ENCODE measurements at regions not wholly inside any gene's neighbourhood (a gene's known extent, or its start where the extent isn't known, plus 50 kb on each side); places are given as distances from the start of the nearest gene placed in this dataset.

DNA sequence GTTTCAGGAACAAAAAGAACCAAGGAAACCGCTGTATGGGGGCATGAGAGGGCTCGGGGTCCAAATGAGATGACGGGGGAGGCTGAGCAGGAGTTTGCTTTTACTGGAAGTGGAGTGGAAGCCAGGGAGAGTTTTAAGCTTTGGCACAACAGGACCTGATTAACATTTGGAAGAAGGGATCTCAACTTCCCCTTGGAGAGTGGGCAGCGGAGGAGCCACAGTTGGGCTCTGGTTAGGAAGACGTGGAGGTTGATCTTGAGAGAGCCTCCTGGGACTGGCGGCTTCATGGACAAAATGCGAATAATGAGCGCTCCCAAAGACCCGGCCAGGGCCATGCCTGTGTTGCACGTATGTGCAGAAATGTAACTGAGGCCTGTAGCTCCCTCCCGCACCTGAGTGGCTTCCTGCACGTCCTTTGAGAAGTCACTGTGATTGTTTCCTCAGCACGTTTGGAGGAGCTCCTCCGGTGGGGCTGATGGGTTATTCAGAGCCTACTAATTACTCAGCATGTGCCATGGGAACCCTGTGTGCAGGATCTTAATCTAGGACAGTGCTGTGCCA lies 595.3 kb upstream of the MGMT start:
- no peak for DNase-seq (ENCODE audit: low read depth in 3 of 3)

DNA sequence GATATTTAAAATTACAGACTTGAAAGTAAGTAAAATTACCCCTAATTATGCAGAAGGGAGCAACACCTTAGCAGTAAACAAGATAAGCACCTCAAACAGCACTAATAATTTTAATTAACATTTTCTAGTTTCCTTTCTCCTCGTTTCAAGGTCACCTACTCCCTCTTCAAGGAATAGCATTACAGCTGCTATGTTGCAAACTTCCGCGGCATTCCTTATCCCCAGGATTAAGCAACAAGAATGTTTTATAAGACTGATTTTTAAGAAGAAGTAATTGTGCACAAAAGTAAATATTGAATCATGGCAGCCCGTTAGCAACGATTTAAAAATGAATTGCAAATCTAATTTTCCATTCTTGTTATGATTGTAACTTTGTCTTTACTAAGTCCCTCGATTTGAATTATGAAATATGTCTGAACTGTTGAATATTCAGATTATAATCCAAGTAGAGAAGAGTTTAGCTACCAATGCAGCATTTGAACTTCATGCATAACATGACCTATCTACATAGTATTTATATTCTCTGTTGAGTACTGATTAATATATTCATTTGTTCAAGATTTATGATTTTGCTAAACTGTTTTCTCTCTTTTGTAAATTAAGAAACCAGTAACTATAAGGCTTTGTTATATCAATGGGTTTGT lies 593.5 kb upstream of the MGMT start:
- no peak for DNase-seq (ENCODE audit: low read depth in 3 of 3)

DNA sequence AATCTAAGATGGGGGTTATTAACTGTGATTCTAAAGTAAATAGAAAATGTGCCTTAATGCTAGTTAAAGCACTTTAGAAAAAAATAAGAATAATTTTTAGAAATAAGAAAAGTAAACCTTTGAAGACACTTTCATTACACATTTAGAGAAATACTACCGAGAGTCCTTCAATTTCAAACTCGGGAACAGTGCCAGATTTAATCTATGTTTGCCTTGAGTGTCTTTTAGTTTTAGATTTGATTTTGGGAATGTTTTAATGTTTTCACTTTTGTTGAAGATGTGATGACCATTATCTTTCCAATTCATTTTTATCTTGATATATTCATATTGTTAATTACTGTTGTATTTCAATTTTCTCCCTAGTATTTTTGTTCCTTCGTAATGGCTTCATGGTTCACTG lies 592.7 kb upstream of the MGMT start:
- no peak for DNase-seq (ENCODE audit: low read depth in 3 of 3)

DNA sequence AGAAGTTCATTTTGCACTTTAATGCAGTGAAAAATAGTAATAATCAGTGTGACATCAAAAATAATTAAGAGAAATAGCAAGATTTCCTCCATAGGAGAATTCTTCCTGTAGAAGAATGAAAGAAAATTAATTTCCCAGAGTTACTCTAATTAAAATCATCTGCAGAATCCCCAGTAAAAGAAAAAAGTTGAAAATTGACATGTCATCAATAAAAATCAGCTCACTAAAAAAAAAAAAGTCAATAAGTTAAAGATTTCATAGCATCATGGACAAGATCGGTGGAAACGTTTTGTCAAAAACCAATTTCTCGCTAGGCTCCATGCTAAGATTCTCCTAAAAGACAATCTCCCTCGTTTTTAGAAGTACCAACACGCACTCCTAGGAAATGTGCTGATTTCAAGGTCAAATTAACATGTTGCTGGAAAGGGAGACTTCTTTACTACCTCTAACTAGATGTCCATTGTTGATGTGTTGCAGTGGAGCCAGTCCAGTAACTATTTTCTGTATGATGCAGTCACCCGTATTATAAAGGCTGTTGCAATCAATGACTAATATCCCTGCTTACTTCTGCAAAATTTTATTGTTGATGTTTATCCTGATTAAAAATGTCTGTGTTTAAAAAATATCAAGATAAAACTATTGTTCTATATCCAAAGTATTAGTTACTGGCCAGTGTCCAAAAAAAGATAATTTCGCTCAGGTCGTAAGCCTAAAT lies 591.9 kb upstream of the MGMT start:
- no peak for DNase-seq (ENCODE audit: low read depth in 3 of 3)

DNA sequence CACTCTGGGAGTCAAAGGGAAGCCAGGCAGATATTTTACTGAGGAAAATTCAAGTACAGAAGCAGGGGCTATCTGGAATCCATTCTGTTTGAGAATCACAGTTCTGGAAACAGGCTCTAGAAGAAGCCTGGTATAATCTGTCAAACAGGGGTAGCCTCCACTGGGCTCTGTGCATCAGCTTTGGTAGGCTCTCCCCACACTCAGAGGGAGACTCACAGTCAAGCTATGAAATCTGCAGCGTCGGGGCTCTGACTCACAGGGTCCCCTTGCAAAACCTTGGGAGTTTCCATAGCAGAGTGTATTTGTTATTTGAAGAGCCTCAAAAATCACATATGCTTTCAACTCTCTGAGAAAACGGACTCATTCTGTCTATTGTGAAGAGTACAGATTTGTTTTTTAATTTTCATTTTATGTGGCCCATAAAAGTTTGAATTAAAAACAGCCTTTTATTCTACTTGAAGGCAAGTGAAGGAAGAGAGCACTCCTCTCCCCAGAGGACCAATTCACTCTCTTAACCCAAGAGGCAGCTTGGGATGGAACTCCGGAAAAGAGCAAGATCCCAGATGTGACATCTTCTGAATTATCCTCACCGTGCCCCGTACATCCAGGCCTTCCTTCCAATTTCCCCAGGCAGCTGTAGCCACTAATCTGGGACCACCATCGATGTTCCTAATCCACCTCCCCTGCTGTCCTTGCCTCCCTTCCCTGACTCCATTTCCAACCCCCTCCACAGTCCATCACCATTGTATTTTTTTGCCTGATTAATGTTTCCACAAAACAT lies 590.9 kb upstream of the MGMT start:
- DNase-seq (ENCODE audit: low read depth in 3 of 3): no peak

DNA sequence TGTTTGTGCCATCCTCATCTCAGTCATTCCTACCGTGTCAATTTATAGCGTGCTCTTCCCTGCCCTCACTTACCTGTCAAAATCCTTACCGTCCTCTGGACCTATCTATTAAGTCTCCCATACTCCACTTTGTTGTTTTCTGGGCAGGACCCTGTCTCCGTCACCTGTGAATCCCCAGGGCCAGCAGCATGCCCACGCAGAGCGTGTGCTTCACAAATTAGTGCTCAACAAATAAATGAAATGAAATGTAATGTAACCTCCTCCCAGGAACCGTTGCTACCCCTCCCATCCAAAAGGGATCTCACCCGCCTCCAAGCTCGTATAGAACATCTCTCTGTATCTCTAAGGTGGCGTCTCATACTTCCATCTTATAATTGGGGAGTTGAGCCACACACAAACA lies 589.9 kb upstream of the MGMT start:
- no peak for DNase-seq (ENCODE audit: low read depth in 3 of 3)

DNA sequence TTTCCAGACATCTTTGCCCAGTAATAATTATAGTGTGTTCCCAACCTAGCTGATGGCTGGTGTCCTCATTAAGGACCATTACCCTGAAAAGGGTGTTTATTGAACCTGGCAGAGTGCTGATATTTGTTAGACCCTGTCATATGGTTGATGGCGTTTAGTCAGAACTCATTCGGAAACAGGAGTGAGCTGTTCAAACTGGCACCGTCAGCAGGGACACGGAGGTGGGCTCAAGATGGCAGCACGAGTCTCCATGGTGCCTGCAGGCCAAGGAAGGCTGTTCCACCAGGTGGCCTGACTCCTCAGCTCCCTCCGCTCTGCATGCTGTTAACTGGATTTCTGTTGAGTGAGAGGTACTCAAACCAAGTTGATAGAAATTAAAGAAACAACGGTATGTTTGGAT lies 589.1 kb upstream of the MGMT start:
- DNase-seq (ENCODE audit: low read depth in 3 of 3): no peak

DNA sequence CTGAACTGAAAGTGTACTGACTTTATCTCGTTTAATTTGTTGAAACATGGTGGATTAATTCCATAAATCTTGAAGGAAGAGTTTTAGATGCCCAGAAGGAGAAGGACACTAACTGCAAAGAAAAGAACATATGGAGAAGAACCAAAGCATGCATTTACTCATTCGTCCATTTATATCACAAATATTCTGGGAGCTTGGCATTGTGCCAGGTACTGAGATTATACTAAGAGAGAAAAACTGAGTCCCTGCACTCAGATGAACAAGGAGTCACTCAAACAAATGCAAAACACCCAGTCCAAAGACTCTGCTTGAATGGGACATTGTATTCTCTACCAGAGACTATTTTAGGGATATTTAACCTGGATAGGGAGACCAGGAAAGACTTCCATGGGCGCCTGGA lies 588.0 kb upstream of the MGMT start:
- DNase-seq (ENCODE audit: low read depth in 3 of 3): no peak

DNA sequence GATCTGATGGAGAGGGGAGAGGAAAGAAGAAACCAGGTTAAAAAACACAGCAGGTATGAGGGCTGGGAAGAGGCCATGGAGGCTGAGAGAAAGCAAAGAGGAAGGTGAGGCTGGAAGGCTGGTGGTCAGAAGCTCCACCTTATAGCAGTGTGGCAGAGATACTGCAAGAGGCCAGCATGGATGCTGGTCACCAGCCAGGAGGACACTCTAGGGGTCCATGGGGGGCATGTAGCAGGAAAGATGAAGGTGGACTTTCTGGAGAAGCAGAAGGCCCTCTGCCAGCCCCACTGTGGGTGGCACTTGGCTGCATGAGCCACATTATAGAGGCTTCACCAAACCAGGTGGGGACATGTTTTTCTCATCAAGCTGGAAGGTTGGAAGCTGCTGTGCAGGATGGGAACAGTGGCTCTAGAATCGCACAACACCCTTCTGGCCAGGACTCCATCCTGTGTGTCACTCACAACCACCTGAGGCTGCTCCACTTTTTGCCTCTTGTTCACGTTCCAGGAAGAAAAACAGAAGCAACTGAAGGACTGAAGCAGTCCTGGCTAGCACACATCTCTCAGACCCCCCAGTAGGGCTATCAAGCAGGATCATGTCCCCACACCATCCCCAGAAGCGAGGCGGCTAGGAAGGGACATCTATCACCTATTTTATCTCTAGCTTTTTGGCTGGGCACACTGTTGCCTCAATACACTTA lies 587.5 kb upstream of the MGMT start:
- no peak for DNase-seq (ENCODE audit: low read depth in 3 of 3)

DNA sequence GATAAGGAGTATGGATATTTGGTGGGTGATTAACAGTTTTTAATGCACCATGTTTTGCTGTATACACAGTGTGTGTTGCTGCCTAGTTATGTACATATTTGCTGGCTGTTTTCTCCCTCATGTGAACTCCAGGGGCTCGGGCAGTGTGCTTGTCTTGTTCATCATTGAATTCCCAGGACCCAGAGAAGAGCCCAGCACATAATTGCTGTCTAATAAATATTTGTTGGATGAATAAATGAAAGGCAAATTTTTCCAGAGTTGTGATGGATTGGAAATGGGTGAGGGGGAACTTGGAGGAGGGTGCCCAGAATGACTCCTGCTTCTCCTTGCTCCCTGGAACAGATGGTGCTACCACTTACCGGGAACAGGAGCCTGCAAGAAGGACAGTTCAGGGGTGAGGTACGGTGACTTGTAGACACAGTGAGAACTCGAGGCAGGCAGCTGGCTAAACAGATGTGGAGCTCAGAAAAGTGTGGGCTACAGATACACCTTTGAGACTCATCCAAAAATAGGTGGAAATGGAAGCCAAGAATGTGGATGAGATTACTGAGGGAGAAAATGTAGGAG lies 586.8 kb upstream of the MGMT start:
- DNase-seq (ENCODE audit: low read depth in 3 of 3): no peak

DNA sequence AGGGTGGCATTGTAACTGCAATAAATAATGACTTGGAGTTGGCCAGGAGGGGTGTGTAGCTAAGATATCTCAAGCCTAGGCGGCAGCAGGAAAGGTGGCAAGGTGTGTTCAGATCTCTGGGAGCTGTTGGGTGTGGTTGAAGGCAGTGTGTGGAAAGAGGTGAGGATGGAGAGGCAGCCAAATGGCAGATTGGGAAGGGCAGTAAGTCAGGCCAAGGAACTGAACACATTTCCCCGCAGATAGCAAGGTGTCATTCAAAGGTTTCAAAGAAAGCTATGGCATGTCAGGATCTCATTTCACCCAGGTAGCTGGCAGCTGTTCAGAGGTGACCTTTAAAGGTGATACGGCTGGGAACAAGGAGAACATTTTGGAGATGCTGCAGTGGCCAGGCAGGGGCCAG lies 586.0 kb upstream of the MGMT start:
- DNase-seq (ENCODE audit: low read depth in 3 of 3): no peak

DNA sequence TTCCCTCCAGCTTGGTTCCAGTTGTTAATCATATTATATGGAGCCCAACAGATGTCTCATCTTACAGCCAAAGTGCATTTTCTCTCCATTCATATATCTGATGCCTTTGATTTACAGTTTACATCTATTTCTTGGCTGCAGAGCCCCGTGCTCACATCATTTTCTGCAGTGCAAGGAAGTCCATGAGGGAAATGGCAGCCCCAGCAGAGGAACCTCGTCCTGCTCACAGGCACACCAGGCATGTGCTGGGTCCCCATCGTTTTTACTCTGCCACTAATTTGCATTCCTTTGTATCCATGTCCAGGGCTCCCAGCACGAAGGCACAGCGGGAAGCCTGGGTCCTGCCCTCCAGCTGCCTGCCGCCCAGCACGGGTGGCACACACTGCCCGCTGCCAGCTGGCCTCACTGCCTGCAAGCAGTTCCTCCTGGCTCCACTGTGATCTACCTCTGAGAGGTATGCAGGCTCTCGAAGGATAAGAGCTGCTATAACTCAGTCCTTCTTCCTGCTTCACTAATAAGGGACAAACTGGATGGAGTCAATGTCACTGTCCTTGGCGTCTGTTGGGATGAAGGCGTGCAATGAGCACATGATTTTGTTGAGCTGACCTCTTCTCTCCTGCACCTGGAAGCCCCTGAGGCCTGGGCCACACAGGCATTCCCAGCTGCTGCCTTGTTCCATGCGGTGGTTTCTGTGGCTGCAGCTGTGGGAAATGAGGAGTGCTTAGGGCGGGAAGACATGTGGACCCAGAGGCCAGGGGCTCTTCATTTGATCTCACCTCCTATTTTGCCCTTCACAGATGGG lies 583.6 kb upstream of the MGMT start:
- no peak for DNase-seq (ENCODE audit: low read depth in 3 of 3)

DNA sequence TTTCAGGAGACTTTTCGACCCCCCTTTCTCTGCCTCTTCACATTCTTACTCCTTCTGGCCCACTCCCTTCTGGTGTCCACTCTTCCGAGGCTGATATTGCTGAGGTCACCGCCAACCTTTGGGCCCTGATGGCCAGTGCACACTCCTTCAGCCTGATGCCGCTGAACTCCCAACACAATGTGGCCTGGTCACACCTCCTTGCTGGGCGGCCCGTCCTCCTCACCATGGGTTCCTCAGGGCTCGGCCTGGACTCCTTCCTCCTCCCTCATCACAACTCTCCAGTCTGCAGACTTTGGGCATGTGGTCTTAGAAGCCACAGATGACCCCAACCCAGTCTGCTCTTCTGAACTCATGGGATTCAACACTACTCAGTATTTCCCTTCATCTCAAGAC lies 583.0 kb upstream of the MGMT start:
- DNase-seq (ENCODE audit: low read depth in 3 of 3): no peak

DNA sequence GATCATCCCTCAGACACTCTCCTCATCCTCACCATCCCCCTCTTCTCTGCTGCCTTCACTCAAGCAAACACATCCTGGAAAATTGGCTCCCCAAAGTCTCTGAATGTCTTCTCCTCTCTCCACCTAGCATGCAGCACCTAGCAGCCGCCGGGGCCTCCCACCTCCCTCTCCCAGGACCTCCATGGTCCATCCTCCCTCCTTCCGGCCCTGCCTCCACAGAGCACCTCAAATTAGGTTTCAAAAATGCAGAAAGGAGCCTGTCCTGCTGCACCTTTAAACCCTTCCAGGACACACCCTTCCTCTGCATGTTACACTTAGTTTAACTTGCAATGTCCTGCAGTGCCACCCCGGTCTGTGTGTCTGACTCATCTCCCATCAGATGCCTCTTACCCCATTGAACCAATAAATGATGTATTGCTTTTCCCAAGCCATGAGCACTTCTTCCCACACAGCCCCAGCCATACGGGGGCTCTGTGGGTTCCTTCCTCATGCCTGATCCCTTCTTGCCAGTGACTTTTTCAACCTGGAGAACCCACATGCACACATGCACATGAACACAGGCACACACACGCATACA lies 582.5 kb upstream of the MGMT start:
- no peak for DNase-seq (ENCODE audit: low read depth in 3 of 3)

DNA sequence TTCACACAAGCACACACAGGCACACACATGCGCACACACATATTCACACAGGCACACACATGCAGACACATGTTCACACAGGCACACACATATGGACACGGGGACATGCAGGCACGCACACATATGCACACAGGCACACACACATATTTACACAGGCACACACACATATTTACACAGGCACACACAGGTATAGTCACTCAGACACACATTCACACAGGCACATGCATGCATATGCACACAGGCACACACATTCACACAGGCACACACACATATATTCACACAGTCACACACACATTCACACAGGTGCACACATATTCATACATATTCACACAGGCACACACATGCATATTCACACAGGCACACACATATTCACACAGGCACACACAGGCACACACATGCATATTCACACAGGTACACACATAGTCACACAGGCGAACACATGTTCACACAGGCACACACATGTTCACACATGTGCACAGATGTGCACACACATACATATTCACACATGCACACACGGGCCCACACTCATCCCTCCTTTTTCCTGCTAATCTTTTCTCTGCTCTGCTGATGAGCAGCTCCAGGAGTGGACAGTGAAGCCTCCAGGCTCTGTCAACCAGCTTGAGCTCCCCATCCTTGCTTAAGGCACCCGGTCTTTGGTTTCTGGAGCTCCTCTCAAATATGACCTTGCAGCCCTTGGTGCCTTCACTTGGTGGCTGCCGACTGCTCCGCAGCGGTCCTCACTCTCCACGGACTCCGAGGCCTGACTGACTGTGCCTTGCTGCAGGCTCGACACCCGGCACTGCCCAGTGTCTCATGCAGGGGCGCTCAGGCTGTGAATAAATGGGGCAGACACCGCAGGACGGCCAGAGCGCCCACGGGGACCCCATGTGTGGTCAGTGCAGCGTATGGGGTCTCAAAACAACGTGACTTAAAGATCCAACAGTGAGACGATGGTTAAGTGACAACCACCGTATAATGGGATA lies 581.2 kb upstream of the MGMT start:
- DNase-seq (ENCODE audit: low read depth in 3 of 3): no peak

DNA sequence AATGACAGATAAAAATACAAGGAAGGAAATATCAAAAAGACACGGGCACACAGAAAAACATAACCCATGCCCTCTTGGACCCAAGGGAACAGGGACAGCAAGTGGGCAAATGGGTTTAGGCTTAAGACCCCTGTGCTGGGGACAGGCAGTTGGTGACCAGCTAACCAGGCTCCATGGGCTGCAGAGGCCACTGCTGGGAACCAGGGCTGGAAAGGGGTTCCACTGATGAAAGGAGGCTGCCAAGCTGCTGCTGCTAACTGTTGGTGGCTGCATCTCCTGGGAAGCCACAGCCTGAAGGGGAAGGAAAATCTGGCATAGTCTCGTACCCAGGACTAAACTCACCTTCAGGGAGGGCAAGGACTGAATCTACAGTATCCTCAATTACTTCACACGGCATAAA lies 579.2 kb upstream of the MGMT start:
- DNase-seq (ENCODE audit: low read depth in 3 of 3): no peak

DNA sequence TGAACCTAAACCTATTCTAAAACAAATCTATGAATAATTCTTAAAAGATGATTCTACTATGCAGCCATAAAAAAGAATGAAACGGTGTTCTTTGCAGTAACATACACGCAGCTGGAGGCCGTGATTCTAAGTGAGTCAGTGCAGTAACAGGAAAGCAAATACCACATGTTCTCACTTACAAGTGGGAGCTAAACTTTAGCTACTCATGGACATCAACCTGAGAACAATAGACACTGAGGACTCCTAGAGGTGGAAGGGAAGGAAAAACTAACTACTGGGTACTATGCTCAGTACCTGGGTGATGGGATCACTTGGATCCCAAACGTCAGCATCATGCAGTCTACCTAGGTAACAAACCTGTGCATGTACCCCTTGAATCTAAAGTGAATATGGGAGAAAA lies 575.0 kb upstream of the MGMT start:
- DNase-seq (ENCODE audit: low read depth in 3 of 3): no peak

DNA sequence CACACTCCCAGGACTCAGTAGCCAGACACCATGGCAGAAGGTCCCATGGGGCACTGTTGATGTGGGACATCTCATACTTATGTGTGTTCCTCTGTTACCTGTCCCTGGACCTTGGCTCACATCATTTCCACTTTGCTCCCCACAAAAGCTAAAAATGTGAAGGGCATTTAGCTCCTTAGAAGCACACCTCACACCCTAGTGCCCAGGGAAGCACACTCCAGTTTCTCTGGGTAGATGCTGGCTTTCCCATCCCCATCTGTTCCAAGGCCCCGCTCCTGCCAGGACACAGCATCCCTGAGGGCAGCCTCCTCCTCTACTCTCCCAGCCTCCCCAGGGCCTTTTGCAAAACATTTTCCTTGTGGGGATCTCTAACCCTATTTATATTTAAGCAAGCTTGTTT lies 572.4 kb upstream of the MGMT start:
- DNase-seq (ENCODE audit: low read depth in 3 of 3): no peak

DNA sequence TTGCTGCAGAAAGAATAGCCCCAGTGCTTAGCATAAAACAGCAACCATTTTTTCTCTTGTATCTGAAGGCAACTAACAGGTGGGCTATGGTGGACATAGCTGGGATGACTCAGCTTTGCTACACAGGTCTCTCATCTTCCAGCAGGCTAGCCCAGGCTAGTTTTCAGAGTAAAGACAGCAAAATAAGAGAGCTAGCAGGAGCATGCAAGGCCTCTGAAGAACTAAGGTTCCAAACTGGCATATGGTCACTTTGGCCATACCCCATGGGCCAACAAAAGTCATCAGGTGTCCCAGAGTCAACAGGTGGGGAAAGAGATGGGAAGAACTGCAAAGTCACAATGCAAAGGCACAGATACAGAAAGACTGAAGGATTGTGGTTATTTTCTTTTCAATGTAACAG lies 571.6 kb upstream of the MGMT start:
- DNase-seq (ENCODE audit: low read depth in 3 of 3): no peak
